ENCODE measurements at regions not wholly inside any gene's neighbourhood (a gene's known extent, or its start where the extent isn't known, plus 50 kb on each side); places are given as distances from the start of the nearest gene placed in this dataset.

GRCh38 chr2:228629251-228629650 is 447.8 kb upstream of the SPHKAP start (continued):
- TF ChIP-seq FOXA2 (IDR thresholded peaks at IDR 0.05) = no peak

GRCh38 chr2:228628682-228629081 is 447.2 kb upstream of the SPHKAP start:
- DNase-seq (ENCODE audit: low spot score) = no peak
- Histone ChIP-seq H3K9ac (ENCODE audit: low read depth in 1 of 2, low read length in 2 of 2) (no peak overlapping the region), H3K27ac (ENCODE audit: low read depth in 1 of 2, low read length in 2 of 2) (no peak overlapping the region), H3K9me3 (ENCODE audit: control insufficient read depth in 4 of 4, low read length in 3 of 4) (no peaks in the 10 kb centered on the region), H3K4me1 (ENCODE audit: control insufficient read depth in 4 of 4, insufficient read depth in 4 of 4, low read length in 3 of 4) (no peaks in the 10 kb centered on the region), H3K4me3 (ENCODE audit: low read depth in 1 of 3, low read length in 3 of 3) (no peak overlapping the region), H3K36me3 (ENCODE audit: control insufficient read depth in 4 of 4, insufficient read depth in 3 of 4, low read depth in 1 of 4, low read length in 3 of 4) (no peaks in the 10 kb centered on the region), H3K27me3 (ENCODE audit: control insufficient read depth in 4 of 4, insufficient read depth in 4 of 4, low read length in 3 of 4) (peaks cover 0 to 2% (median 0%) of the 10 kb centered on the region in 4 donors)
- TF ChIP-seq FOXA2 (IDR thresholded peaks at IDR 0.05) = no peak
- no peak for TF ChIP-seq HNF4G (IDR thresholded peaks at IDR 0.05)
- no peak for TF ChIP-seq RAD21 (IDR thresholded peaks at IDR 0.05)
- no peak for TF ChIP-seq TAF1 (conservative IDR thresholded peaks at IDR 0.05)
- no peak for TF ChIP-seq RXRA (IDR thresholded peaks at IDR 0.05)
- TF ChIP-seq HNF4A (conservative IDR thresholded peaks at IDR 0.05) = no peak
- 82% methylated on average over 4 of the region's 4 CpGs for WGBS

GRCh38 chr2:228627510-228627909 is 446.0 kb upstream of the SPHKAP start:
- H3K4me3 ChIP-seq (ENCODE audit: low read depth in 1 of 3, low read length in 3 of 3) = no peak overlapping the region
- H3K4me1 ChIP-seq (ENCODE audit: control insufficient read depth in 4 of 4, insufficient read depth in 4 of 4, low read length in 3 of 4) = no peaks in the 10 kb centered on the region
- no peaks in the 10 kb centered on the region for H3K36me3 ChIP-seq (ENCODE audit: control insufficient read depth in 4 of 4, insufficient read depth in 3 of 4, low read depth in 1 of 4, low read length in 3 of 4)
- TF ChIP-seq REST (IDR thresholded peaks at IDR 0.05) = no peak
- no peak for TF ChIP-seq NR2F2 (IDR thresholded peaks at IDR 0.05)
- no peak for TF ChIP-seq YY1 (IDR thresholded peaks at IDR 0.05)
- TF ChIP-seq TAF1 (conservative IDR thresholded peaks at IDR 0.05) = no peak
- TF ChIP-seq EGR1 (IDR thresholded peaks at IDR 0.05; ENCODE audit: low read depth in 2 of 2) = no peak
- TF ChIP-seq HNF4G (IDR thresholded peaks at IDR 0.05) = no peak
- no peak for TF ChIP-seq FOXA1 (IDR thresholded peaks at IDR 0.05)
- no peak for TF ChIP-seq RXRA (IDR thresholded peaks at IDR 0.05)
- TF ChIP-seq MAX (IDR thresholded peaks at IDR 0.05) = no peak
- 80% methylated on average over 4 of the region's 4 CpGs for WGBS
- H3K27me3 ChIP-seq (ENCODE audit: control insufficient read depth in 4 of 4, insufficient read depth in 4 of 4, low read length in 3 of 4) = peaks cover 0 to 2% (median 0%) of the 10 kb centered on the region in 4 donors
- H3K9ac ChIP-seq (ENCODE audit: low read depth in 1 of 2, low read length in 2 of 2) = no peak overlapping the region
- no peak overlapping the region for H3K27ac ChIP-seq (ENCODE audit: low read depth in 1 of 2, low read length in 2 of 2)
- DNase-seq (ENCODE audit: low spot score) = no peak
- H3K9me3 ChIP-seq (ENCODE audit: control insufficient read depth in 4 of 4, low read length in 3 of 4) = no peaks in the 10 kb centered on the region

- Histone ChIP-seq H3K4me1 (ENCODE audit: control insufficient read depth in 4 of 4, insufficient read depth in 4 of 4, low read length in 3 of 4) (no peaks in the 10 kb centered on the region), H3K27me3 (ENCODE audit: control insufficient read depth in 4 of 4, insufficient read depth in 4 of 4, low read length in 3 of 4) (peaks cover 0 to 2% (median 0%) of the 10 kb centered on the region in 4 donors), H3K36me3 (ENCODE audit: control insufficient read depth in 4 of 4, insufficient read depth in 3 of 4, low read depth in 1 of 4, low read length in 3 of 4) (no peaks in the 10 kb centered on the region), H3K9ac (ENCODE audit: low read depth in 1 of 2, low read length in 2 of 2) (no peak overlapping the region), H3K4me3 (ENCODE audit: low read depth in 1 of 3, low read length in 3 of 3) (no peak overlapping the region), H3K27ac (ENCODE audit: low read depth in 1 of 2, low read length in 2 of 2) (no peak overlapping the region), H3K9me3 (ENCODE audit: control insufficient read depth in 4 of 4, low read length in 3 of 4) (no peaks in the 10 kb centered on the region)
- TF ChIP-seq REST (IDR thresholded peaks at IDR 0.05) = no peak
- no peak for TF ChIP-seq NR2F2 (IDR thresholded peaks at IDR 0.05)
- TF ChIP-seq FOXA1 (IDR thresholded peaks at IDR 0.05) = no peak
- TF ChIP-seq RXRA (IDR thresholded peaks at IDR 0.05) = no peak
- TF ChIP-seq EGR1 (IDR thresholded peaks at IDR 0.05; ENCODE audit: low read depth in 2 of 2) = no peak
- no peak for TF ChIP-seq FOXA2 (IDR thresholded peaks at IDR 0.05)
- no peak for TF ChIP-seq ATF3 (IDR thresholded peaks at IDR 0.05)
- TF ChIP-seq YY1 (IDR thresholded peaks at IDR 0.05) = no peak
- TF ChIP-seq MAX (IDR thresholded peaks at IDR 0.05) = no peak
- no peak for TF ChIP-seq HNF4A (conservative IDR thresholded peaks at IDR 0.05)
- TF ChIP-seq HNF4G (IDR thresholded peaks at IDR 0.05) = no peak
- TF ChIP-seq GABPA (IDR thresholded peaks at IDR 0.05 in 1 of 2, conservative IDR thresholded peaks at IDR 0.05 in 1 of 2) = no peak
- no peak for TF ChIP-seq TAF1 (conservative IDR thresholded peaks at IDR 0.05)
- DNase-seq (ENCODE audit: low spot score) = no peak
- 72% methylated on average over 3 of the region's 3 CpGs for WGBS
Observed at GRCh38 chr2:228625481-228625880, 444.0 kb upstream of the SPHKAP start.

Measured in liver (tissue), 7 donors.